Thyroid gland (tissue), 4 donors: ENCODE measurements at regions not wholly inside any gene's neighbourhood (a gene's known extent, or its start where the extent isn't known, plus 50 kb on each side); places are given as distances from the start of the nearest gene placed in this dataset.

Source experiments
- CTCF ChIP-seq, 6 experiments: fragments of 200-600 bp in 3 of 6; fragments of 450-650 bp in 3 of 6; sonication (generic) in 3 of 6; IDR thresholded peaks; one replicate each; pipeline ENCODE4 v1.5.1; 2016 to 2019; ENCODE audit warnings: antibody characterized with exemption in 6 of 6, mild to moderate bottlenecking in 2 of 6, inconsistent platforms in 1 of 6, moderate library complexity in 1 of 6
- POLR2A ChIP-seq, 2 donors: fragments of 450-650 bp; IDR thresholded peaks; one replicate each; pipeline ENCODE4 v1.6.1; 2017; ENCODE audit warnings: antibody characterized with exemption in 2 of 2, mild to moderate bottlenecking in 2 of 2, moderate library complexity in 1 of 2

GRCh38 chr20:63061051-63061770 lies 54.4 kb upstream of the BHLHE23 start:
- TF ChIP-seq POLR2A (IDR thresholded peaks at IDR 0.05) (no peak), CTCF (IDR thresholded peaks at IDR 0.05) (no peak)
